Omental fat pad (tissue), 3 donors: ENCODE measurements at regions not wholly inside any gene's neighbourhood (a gene's known extent, or its start where the extent isn't known, plus 50 kb on each side); places are given as distances from the start of the nearest gene placed in this dataset.

Experiments
- ATAC-seq: fragments of 150-250 bp; one replicate; pipeline ENCODE4 v1.9.1; 2016; ENCODE audit warnings: mild to moderate bottlenecking, moderate library complexity; ENCODE audit not compliant: low FRiP score
- DNase-seq: peaks from one replicate; pipeline ENCODE4 v3.0.0-alpha.2; 2019; ENCODE audit warnings: low spot score
- TF ChIP-seq, protein P1 (sequence below), 3 donors: fragments of 450-650 bp; IDR thresholded peaks; one replicate each; pipeline ENCODE4 v1.5.1; 2016 to 2017; ENCODE audit warnings: antibody characterized with exemption in 3 of 3, mild to moderate bottlenecking in 3 of 3, moderate library complexity in 2 of 3

DNA sequence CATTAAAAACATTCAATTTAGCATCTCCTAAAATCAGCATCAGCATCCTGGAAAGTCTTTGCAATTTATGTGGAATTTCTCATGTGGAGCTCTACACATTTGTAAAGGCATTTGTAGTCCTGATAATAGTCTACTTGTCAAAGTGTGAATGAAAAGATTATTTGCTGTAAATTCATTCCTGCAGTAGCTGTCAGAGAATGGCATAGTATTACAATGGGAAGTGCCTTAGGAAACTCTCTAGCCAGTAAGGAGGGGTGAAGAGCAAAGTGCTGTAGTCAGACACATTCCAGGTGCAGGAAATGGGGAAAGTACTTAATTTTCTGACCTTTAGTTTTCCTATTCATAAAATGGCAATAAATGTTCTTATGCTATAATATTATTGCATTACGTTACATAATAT lies 627.9 kb downstream of the KCTD16 start:
- DNase-seq (no peak), ATAC-seq (no peak)
- TF ChIP-seq, protein P1, sequence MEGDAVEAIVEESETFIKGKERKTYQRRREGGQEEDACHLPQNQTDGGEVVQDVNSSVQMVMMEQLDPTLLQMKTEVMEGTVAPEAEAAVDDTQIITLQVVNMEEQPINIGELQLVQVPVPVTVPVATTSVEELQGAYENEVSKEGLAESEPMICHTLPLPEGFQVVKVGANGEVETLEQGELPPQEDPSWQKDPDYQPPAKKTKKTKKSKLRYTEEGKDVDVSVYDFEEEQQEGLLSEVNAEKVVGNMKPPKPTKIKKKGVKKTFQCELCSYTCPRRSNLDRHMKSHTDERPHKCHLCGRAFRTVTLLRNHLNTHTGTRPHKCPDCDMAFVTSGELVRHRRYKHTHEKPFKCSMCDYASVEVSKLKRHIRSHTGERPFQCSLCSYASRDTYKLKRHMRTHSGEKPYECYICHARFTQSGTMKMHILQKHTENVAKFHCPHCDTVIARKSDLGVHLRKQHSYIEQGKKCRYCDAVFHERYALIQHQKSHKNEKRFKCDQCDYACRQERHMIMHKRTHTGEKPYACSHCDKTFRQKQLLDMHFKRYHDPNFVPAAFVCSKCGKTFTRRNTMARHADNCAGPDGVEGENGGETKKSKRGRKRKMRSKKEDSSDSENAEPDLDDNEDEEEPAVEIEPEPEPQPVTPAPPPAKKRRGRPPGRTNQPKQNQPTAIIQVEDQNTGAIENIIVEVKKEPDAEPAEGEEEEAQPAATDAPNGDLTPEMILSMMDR (IDR thresholded peaks at IDR 0.05), result no peak

DNA sequence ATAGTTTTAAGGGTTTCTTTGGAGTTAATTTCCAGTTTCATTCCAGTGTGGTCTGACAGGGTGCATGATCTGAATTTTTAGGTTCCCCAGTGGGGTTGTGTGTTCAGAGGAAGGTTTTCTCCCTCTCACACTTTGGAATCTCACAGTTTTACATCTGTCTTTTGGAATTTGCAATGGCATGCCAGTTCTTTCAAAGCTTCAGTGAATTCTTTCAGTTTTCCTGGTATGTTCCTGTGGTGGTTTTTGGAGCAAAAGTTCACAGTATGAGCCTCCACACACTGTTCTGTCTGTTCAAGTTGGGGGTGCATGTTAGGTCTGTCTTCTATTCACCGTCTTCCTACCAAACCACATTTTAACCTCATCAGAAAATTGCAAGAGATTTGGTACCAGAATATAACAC lies 624.2 kb downstream of the KCTD16 start:
- DNase-seq, result no peak
- no peak for ATAC-seq
- TF ChIP-seq, protein P1 (IDR thresholded peaks at IDR 0.05), result no peak

DNA sequence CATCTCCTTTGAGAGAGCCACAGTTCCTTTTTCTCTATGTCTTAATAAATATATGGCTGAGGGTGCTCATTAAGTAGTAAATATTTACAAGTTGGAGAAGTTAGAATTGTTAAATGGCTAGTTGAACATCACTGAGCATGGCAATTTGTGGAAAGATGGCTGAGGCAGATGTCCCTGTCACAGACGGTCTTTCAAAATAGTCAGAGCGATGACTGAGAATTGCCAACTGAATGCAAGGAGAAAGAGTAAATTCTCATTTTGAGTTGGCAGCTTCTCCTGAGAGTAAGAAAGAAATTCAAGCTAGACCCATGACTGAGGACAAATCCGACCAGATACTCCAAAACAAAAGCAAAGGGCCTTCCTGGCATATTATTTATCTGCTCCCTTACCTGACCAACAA lies 617.9 kb downstream of the KCTD16 start:
- no peak for ATAC-seq
- TF ChIP-seq, protein P1 (IDR thresholded peaks at IDR 0.05), result no peak
- DNase-seq, result no peak

DNA sequence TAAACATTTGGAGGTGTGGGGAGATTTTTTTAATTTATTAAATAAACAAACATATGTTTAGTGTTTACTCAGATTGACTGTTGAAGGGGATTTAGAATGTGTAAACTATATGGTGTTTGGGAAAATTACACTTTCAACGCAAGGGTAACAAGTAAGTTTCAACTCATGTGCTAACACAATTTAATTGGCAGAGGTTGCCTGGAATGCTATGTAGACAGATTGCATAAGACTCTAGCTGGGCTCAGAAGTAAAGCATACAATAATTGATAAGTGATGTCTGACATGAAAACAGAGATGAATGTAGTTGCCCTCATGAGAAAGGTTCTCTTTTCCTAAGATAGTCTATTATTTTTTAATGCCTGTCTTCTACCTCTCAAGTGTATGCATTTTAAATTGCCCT lies 617.4 kb downstream of the KCTD16 start:
- TF ChIP-seq, protein P1 (IDR thresholded peaks at IDR 0.05), result no peak
- no peak for ATAC-seq
- no peak for DNase-seq

DNA sequence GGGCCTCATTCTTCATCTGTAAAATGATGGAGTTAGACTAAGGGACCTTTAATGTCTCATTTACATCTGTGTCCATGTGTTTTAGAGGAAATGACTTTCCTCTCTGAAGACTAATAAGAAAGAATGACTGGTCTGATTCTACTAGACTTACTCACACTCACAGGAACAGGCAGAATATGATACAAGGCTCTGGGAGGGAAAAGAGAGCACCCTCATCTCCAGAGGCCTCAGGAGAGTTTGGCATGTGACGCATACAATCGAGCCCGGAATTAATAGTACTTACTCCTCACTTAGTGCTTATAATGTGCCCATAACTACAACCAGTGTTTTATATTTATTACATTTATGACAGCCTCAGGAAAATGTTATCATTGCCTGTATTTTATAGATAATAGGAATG lies 608.7 kb downstream of the KCTD16 start:
- TF ChIP-seq, protein P1 (IDR thresholded peaks at IDR 0.05), result no peak
- DNase-seq (no peak), ATAC-seq (no peak)

DNA sequence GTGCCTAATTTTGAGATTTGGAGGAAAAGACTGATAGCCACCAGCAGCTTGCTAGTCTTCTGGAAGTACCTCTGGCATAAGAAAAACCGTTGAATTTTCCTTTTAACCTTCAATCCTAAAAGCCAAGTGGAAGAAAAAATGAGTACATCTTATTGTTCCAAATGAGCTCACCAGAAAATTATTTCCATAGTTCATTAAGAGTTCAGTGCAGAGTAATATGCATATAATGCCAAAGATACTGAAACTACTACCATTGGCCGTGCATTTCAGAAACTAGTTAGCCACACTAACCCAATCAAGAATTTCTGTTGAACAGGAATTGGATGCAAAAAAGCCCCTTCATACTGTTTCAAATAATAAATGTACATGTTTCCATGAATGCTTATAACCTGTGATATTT lies 607.9 kb downstream of the KCTD16 start:
- TF ChIP-seq, protein P1 (IDR thresholded peaks at IDR 0.05), result no peak
- DNase-seq (no peak), ATAC-seq (no peak)

DNA sequence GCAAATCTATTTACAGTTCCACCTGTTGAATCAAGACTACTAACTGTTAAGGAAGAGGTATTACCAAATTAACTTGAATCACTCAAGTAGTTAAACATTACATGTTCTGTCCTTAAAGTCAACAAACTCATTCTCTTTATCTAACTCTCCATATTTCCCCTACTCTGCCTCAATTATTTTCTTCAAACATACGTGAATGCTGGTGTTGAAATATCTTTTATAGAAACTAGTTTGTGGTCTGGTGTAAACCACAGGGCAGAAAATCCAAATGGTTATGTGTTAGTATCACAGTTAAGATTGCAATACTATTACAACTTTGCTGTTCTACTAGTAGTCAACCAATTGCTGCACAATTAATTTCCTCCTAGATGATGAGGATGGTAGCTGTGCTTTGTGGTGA lies 603.5 kb downstream of the KCTD16 start:
- TF ChIP-seq, protein P1 (IDR thresholded peaks at IDR 0.05), result no peak
- ATAC-seq (no peak), DNase-seq (no peak)
